GM12878 (cell line): ENCODE measurements at regions not wholly inside any gene's neighbourhood (a gene's known extent, or its start where the extent isn't known, plus 50 kb on each side); places are given as distances from the start of the nearest gene placed in this dataset.

Experiments
- ATAC-seq: fragments of 200-7000 bp; cut with Tn5 transposase; 3 replicates; pipeline ENCODE4 v1.9.1; 2020; ENCODE audit warnings: mild to moderate bottlenecking, moderate library complexity
- BruUV-seq: library from RNA; stranded (reverse); fragments of 400-500 nt; replicated peaks from 2 replicates; lab custom pipeline; 2021; lab: Mats Ljungman, UMichigan
- CTCF ChIA-PET: fragments of 300-600 bp; sonication (Branson Sonifier 250); formaldehyde crosslinking; extraction: SDS; loops from one replicate; lab custom pipeline; 2021; ENCODE audit warnings: inconsistent platforms; lab: Yijun Ruan, JAX
- POLR2A ChIA-PET: fragments of 350-600 bp; formaldehyde crosslinking; extraction: SDS; loops from one replicate; lab custom pipeline; 2021; ENCODE audit warnings: inconsistent platforms; lab: Charles Lee
- RAD21 ChIA-PET: fragments of 300-600 bp; sonication (Branson Sonifier 250); formaldehyde crosslinking; loops from one replicate; lab custom pipeline; 2023; ENCODE audit warnings: antibody characterized with exemption; ENCODE audit not compliant: unreplicated experiment; lab: Charles Lee
- SMC1A ChIA-PET: fragments of 300-600 bp; sonication (Branson Sonifier 250); formaldehyde crosslinking; loops from one replicate; lab custom pipeline; 2023; ENCODE audit not compliant: unreplicated experiment, uncharacterized antibody; lab: Charles Lee
- DNase-seq: peaks from one replicate; pipeline ENCODE4 v3.0.0-alpha.2; 2011; ENCODE audit warnings: low read depth, low spot score
- FAIRE-seq: peaks from 3 replicates; lab custom pipeline; 2011; peaks lifted over from hg19 to GRCh38; lab: Jason Lieb, UNC
- H2AFZ ChIP-seq: 2 replicates; pipeline ENCODE4 v1.6.0; 2011; ENCODE audit warnings: low read depth, low read length, control low read depth; ENCODE audit not compliant: control insufficient read depth
- H3K27ac ChIP-seq: 2 replicates; pipeline ENCODE4 v1.5.1; 2011; ENCODE audit warnings: control low read depth; ENCODE audit not compliant: control insufficient read depth, insufficient read depth
- H3K27me3 ChIP-seq, 2 experiments: replicated peaks in 1 of 2; 2 replicates each; pipeline versions ENCODE4 v1.6.0 to v1.6.1; 2011; ENCODE audit warnings: low read length in 1 of 2; ENCODE audit not compliant: control insufficient read depth in 2 of 2, insufficient read depth in 2 of 2
- H3K36me3 ChIP-seq, 2 experiments: 2 replicates each; pipeline ENCODE4 v1.5.1; 2011; ENCODE audit warnings: low read length in 1 of 2; ENCODE audit not compliant: control insufficient read depth in 2 of 2, insufficient read depth in 2 of 2
- H3K4me1 ChIP-seq: 2 replicates; pipeline ENCODE4 v1.6.1; 2011; ENCODE audit warnings: mild to moderate bottlenecking, low read length, moderate library complexity, mixed read lengths; ENCODE audit not compliant: control insufficient read depth, insufficient read depth
- H3K4me2 ChIP-seq: 2 replicates; pipeline ENCODE4 v1.6.0; 2011; ENCODE audit warnings: control low read depth; ENCODE audit not compliant: control insufficient read depth, insufficient read depth
- H3K4me3 ChIP-seq: fragments of 200-600 bp; sonication (generic); 2 replicates; pipeline ENCODE4 v1.5.1; 2016
- H3K79me2 ChIP-seq: 2 replicates; pipeline ENCODE4 v1.6.0; 2011; ENCODE audit warnings: low read length; ENCODE audit not compliant: control insufficient read depth, insufficient read depth
- H3K9ac ChIP-seq: 2 replicates; pipeline ENCODE4 v1.8.0; 2011; ENCODE audit warnings: low read length, control low read depth, mixed read lengths; ENCODE audit not compliant: control insufficient read depth, insufficient read depth
- H3K9me3 ChIP-seq: replicated peaks from 3 replicates; pipeline ENCODE4 v1.5.1; 2011; ENCODE audit warnings: mild to moderate bottlenecking, low read length; ENCODE audit not compliant: control insufficient read depth, insufficient read depth
- H4K20me1 ChIP-seq: 2 replicates; pipeline ENCODE4 v1.6.0; 2011; ENCODE audit not compliant: control insufficient read depth, insufficient read depth
- WGBS: methylation state at CpG from one replicate; pipeline ENCODE4 v1.1.6; 2016; ENCODE audit warnings: low lambda C conversion rate; ENCODE audit not compliant: insufficient replicate concordance, insufficient coverage; ENCODE audit errors: missing lambda C conversion rate; 5-methylcytosine and 5-hydroxymethylcytosine counted together
- in situ Hi-C: fragments of 300-500 bp; cut with MboI; formaldehyde crosslinking; loops from 9 replicates; pipeline ENCODE4 v1.14.3; 2018; ENCODE audit warnings: mixed read lengths
- intact Hi-C: fragments of 100-400 bp; cut with micrococcal nuclease; formaldehyde crosslinking; loops from one replicate; pipeline ENCODE4 v1.14.2; 2022; ENCODE audit not compliant: unreplicated experiment
- TF ChIP-seq, protein P1 (sequence below): fragments of 150-350 bp; IDR thresholded peaks from 2 replicates; pipeline ENCODE4 v1.6.1; 2016; ENCODE audit warnings: low read depth, low read length

DNA sequence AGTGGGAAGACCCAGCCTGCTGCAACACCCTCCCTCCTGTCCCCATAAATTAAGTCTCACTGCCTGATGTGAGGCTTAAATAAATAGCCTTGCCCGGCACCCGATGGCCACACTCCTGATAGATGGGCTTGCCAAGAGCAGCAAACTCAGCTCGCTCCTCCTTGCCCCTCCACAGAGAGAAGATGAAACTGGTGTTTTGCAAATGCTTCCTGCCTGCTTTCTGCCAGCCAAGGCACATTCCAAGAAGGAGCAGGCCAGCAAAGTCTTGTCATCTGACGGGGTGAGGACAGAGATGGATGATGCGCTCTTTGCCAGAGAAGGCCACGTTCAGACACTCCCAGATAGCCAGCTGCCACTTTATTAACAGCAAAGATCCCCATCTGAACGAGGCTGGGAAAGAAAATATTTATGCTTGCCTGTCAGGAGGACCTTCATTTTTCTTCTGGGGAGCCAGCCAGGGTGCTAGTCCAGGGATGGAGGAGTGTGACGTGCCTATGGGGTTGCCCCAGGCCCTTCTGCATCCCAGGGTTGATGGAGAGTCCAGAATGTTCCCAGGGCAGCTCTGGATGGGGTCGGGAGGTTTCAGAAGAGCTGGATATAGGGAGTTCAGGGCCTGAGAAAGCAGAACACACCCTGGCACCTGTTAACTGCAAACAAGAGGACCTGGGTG is 265.4 kb downstream of the FOXD2 start:
- no TSS peak for BruUV-seq
- 32% methylated on average over 9 of the region's 9 CpGs for WGBS
- Histone ChIP-seq H3K79me2 (no peaks in the 10 kb centered on the region), H3K36me3 (no peaks in the 10 kb centered on the region), H3K27ac (no peak overlapping the region), H3K9ac (no peak overlapping the region), H3K9me3 (no peaks in the 10 kb centered on the region), H4K20me1 (no peaks in the 10 kb centered on the region), H3K4me2 (no peak overlapping the region), H3K27me3 (peaks cover 6 to 10% of the 10 kb centered on the region in 2 experiments; a peak in 3 of 4 replicates), H2AFZ (no peak overlapping the region), H3K4me1 (no peaks in the 10 kb centered on the region)
- intact Hi-C loops (no loop called here), in situ Hi-C loops (no loop called here)
- ATAC-seq: no peak
- RAD21 ChIA-PET: interaction anchor here (0.8 kb wide), 1 partner anchor 266 kb away, joined by 4 read pairs; the partner anchor contains the start of gene FOXD2
- SMC1A ChIA-PET: interaction anchor here (1.0 kb wide), 1 partner anchor 352 kb away, joined by 3 read pairs; no protein-coding TSS in a partner anchor
- FAIRE-seq: no peak
- no peak for DNase-seq
- CTCF ChIA-PET: interaction anchor here (1.0 to 2.7 kb wide), 5 partner anchors 11 to 314 kb away, joined by 3 to 9 read pairs (median 5); no protein-coding TSS in a partner anchor
- TF ChIP-seq, protein P1, sequence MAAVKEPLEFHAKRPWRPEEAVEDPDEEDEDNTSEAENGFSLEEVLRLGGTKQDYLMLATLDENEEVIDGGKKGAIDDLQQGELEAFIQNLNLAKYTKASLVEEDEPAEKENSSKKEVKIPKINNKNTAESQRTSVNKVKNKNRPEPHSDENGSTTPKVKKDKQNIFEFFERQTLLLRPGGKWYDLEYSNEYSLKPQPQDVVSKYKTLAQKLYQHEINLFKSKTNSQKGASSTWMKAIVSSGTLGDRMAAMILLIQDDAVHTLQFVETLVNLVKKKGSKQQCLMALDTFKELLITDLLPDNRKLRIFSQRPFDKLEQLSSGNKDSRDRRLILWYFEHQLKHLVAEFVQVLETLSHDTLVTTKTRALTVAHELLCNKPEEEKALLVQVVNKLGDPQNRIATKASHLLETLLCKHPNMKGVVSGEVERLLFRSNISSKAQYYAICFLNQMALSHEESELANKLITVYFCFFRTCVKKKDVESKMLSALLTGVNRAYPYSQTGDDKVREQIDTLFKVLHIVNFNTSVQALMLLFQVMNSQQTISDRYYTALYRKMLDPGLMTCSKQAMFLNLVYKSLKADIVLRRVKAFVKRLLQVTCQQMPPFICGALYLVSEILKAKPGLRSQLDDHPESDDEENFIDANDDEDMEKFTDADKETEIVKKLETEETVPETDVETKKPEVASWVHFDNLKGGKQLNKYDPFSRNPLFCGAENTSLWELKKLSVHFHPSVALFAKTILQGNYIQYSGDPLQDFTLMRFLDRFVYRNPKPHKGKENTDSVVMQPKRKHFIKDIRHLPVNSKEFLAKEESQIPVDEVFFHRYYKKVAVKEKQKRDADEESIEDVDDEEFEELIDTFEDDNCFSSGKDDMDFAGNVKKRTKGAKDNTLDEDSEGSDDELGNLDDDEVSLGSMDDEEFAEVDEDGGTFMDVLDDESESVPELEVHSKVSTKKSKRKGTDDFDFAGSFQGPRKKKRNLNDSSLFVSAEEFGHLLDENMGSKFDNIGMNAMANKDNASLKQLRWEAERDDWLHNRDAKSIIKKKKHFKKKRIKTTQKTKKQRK: no peak
- TF ChIP-seq, all 136 proteins: peak for 0
- H3K4me3 ChIP-seq: no peak overlapping the region
- POLR2A ChIA-PET: no interaction called here
